GM12878 (cell line): ENCODE measurements at regions not wholly inside any gene's neighbourhood (a gene's known extent, or its start where the extent isn't known, plus 50 kb on each side); places are given as distances from the start of the nearest gene placed in this dataset.

Experiments
- IKZF2 ChIP-seq, 2 experiments: fragments of 450-650 bp; IDR thresholded peaks; 2 replicates each; pipeline ENCODE4 v1.6.1; 2017; ENCODE audit warnings: mild to moderate bottlenecking in 2 of 2, moderate library complexity in 2 of 2
- JUNB ChIP-seq: IDR thresholded peaks from 2 replicates; pipeline ENCODE4 v1.6.1; 2016; ENCODE audit warnings: antibody characterized with exemption, mild to moderate bottlenecking
- MXI1 ChIP-seq: fragments of 150-350 bp; IDR thresholded peaks from 2 replicates; pipeline ENCODE4 v1.6.1; 2011; ENCODE audit warnings: low read depth, mild to moderate bottlenecking, inconsistent platforms, low read length, improper control_type of control experiment
- NFYA ChIP-seq: IDR thresholded peaks from 2 replicates; pipeline ENCODE4 v1.6.1; 2011; ENCODE audit warnings: low read depth, mild to moderate bottlenecking, low read length, improper control_type of control experiment, borderline replicate concordance
- ZSCAN29 ChIP-seq: fragments of 450-650 bp; IDR thresholded peaks from 2 replicates; pipeline ENCODE4 v1.6.1; 2017; ENCODE audit warnings: mild to moderate bottlenecking, moderate library complexity
- TF ChIP-seq, protein P1 (sequence below): fragments of 450-650 bp; IDR thresholded peaks from 2 replicates; pipeline ENCODE4 v1.6.1; 2017; ENCODE audit warnings: low read depth, mild to moderate bottlenecking, moderate library complexity
- TF ChIP-seq, protein P2 (sequence below), 3 experiments: IDR thresholded peaks in 2 of 3; conservative IDR thresholded peaks in 1 of 3; 2 replicates each; pipeline ENCODE4 v1.5.1; 2011; ENCODE audit warnings: low read depth in 3 of 3, low read length in 3 of 3, mild to moderate bottlenecking in 3 of 3, control low read depth in 2 of 3, moderate library complexity in 2 of 3, inconsistent platforms in 1 of 3, mixed read lengths in 1 of 3; ENCODE audit not compliant: control insufficient read depth in 2 of 3, insufficient read depth in 1 of 3; ENCODE audit errors: extremely low read depth in 1 of 3
- TF ChIP-seq, protein P3 (sequence below): fragments of 150-350 bp; IDR thresholded peaks from 2 replicates; pipeline ENCODE4 v1.6.1; 2014; ENCODE audit warnings: mild to moderate bottlenecking, low read depth, low read length

DNA sequence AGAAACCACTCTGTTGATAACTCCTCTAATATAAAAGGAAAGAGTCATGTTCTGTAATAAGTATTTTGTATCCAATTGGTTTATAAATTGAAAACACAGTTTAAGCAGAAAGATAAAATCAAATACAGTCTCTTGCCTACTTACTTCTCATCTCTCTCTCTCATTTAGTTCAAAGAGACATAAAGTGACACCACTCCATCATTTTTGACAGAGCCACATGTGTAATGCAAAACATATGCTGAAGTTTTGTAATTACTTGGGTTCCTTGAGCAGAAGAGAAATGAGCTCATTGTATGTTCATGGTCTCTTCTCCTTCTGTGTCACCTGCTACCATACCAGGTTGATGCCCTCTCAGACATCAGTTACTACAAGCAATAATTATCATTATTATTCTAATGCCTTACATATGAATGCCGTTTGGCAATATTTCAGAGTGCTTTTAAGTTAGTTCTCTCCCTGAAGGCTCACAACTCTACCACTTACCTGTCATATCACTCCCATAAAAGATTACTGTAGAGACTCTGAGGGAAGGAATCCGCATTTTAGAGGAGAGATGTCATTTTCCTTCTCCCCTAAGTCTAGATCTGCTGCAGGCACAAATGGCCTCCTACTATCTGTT lies 59.9 kb upstream of the SKAP2 start (continued):
- TF ChIP-seq, protein P1, sequence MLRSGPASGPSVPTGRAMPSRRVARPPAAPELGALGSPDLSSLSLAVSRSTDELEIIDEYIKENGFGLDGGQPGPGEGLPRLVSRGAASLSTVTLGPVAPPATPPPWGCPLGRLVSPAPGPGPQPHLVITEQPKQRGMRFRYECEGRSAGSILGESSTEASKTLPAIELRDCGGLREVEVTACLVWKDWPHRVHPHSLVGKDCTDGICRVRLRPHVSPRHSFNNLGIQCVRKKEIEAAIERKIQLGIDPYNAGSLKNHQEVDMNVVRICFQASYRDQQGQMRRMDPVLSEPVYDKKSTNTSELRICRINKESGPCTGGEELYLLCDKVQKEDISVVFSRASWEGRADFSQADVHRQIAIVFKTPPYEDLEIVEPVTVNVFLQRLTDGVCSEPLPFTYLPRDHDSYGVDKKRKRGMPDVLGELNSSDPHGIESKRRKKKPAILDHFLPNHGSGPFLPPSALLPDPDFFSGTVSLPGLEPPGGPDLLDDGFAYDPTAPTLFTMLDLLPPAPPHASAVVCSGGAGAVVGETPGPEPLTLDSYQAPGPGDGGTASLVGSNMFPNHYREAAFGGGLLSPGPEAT, result no peak
- no peak for TF ChIP-seq MXI1
- no peak for TF ChIP-seq IKZF2 (IDR thresholded peaks at IDR 0.05)
- no peak for TF ChIP-seq JUNB
- TF ChIP-seq, protein P2, sequence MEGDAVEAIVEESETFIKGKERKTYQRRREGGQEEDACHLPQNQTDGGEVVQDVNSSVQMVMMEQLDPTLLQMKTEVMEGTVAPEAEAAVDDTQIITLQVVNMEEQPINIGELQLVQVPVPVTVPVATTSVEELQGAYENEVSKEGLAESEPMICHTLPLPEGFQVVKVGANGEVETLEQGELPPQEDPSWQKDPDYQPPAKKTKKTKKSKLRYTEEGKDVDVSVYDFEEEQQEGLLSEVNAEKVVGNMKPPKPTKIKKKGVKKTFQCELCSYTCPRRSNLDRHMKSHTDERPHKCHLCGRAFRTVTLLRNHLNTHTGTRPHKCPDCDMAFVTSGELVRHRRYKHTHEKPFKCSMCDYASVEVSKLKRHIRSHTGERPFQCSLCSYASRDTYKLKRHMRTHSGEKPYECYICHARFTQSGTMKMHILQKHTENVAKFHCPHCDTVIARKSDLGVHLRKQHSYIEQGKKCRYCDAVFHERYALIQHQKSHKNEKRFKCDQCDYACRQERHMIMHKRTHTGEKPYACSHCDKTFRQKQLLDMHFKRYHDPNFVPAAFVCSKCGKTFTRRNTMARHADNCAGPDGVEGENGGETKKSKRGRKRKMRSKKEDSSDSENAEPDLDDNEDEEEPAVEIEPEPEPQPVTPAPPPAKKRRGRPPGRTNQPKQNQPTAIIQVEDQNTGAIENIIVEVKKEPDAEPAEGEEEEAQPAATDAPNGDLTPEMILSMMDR (IDR thresholded peaks at IDR 0.05 in 2 of 3, conservative IDR thresholded peaks at IDR 0.05 in 1 of 3; ENCODE audit: control insufficient read depth in 2 of 3, extremely low read depth in 1 of 3, insufficient read depth in 1 of 3, low read depth in 3 of 3, low read length in 3 of 3), result no peak
- no peak for TF ChIP-seq NFYA
- no peak for TF ChIP-seq ZSCAN29
- TF ChIP-seq, protein P3, sequence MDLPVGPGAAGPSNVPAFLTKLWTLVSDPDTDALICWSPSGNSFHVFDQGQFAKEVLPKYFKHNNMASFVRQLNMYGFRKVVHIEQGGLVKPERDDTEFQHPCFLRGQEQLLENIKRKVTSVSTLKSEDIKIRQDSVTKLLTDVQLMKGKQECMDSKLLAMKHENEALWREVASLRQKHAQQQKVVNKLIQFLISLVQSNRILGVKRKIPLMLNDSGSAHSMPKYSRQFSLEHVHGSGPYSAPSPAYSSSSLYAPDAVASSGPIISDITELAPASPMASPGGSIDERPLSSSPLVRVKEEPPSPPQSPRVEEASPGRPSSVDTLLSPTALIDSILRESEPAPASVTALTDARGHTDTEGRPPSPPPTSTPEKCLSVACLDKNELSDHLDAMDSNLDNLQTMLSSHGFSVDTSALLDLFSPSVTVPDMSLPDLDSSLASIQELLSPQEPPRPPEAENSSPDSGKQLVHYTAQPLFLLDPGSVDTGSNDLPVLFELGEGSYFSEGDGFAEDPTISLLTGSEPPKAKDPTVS, result no peak
